ENCODE measurements at regions not wholly inside any gene's neighbourhood (a gene's known extent, or its start where the extent isn't known, plus 50 kb on each side); places are given as distances from the start of the nearest gene placed in this dataset.

DNA sequence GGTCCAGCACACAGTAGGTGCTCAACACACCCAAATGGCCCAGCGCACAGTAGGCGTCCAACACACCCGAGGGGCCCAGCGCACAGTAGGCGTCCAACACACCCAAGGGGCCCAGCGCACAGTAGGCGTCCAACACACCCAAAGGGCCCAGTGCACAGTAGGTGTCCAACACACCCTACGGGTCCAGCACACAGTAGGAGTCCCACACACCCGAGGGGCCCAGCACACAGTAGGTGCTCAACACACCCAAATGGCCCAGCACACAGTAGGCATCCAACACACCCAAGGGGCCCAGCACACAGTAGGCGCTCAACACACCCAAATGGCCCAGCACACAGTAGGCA, 80.8 kb downstream of the FOXL3 start:
- no peaks in the 10 kb centered on the region for H3K9me3 ChIP-seq (ENCODE audit: control insufficient read depth in 3 of 3, low read length in 3 of 3)
- H3K36me3 ChIP-seq (ENCODE audit: control insufficient read depth in 3 of 3, insufficient read depth in 3 of 3, low read length in 3 of 3), result no peaks in the 10 kb centered on the region
- no peaks in the 10 kb centered on the region for H3K4me1 ChIP-seq (ENCODE audit: control insufficient read depth in 3 of 3, insufficient read depth in 3 of 3, low read length in 3 of 3)
- no peak overlapping the region for H3K4me3 ChIP-seq (ENCODE audit: low read length in 3 of 3)
- H3K9ac ChIP-seq (ENCODE audit: low read depth in 1 of 3, low read length in 3 of 3), result no peak overlapping the region
- no peak overlapping the region for H3K27ac ChIP-seq (ENCODE audit: low read depth, low read length)
- peaks cover under 1 to 32% (median 21%) of the 10 kb centered on the region in 3 donors for H3K27me3 ChIP-seq (ENCODE audit: control insufficient read depth in 3 of 3, insufficient read depth in 3 of 3, low read length in 3 of 3)

DNA sequence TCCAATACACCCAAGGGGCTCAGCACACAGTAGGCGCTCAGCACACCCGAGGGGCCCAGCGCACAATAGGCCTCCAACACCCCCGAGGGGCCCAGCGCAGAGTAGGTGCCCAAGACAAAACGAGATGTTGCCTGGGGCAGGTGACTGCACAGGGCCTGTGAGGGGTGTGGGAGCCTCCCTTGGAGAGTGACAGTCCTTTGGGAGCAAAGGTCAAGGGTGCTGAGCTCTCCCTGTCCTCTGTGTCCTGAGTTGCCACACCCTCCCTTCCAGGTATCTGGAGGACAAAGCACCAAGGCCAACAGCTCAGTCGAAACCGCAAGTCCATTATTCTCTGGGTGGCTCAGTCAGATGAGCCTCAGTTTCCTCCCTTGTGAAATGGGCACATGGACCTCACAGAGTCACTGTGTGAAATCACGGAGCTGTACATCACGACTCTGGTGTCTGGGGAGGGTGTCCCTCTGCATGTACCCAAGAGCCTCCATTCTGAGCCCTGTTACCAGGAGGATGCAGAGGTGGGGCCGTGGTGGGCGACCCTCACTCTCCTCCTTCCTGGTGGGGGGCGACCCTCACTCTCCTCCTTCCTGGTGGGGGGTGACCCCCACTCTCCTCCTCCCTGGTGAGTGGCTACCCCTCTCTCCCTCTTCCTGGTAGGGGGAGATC, 81.3 kb downstream of the FOXL3 start:
- Histone ChIP-seq H3K9me3 (ENCODE audit: control insufficient read depth in 3 of 3, low read length in 3 of 3) (no peaks in the 10 kb centered on the region), H3K27me3 (ENCODE audit: control insufficient read depth in 3 of 3, insufficient read depth in 3 of 3, low read length in 3 of 3) (peaks cover 0 to 31% (median 19%) of the 10 kb centered on the region in 3 donors), H3K36me3 (ENCODE audit: control insufficient read depth in 3 of 3, insufficient read depth in 3 of 3, low read length in 3 of 3) (no peaks in the 10 kb centered on the region)

DNA sequence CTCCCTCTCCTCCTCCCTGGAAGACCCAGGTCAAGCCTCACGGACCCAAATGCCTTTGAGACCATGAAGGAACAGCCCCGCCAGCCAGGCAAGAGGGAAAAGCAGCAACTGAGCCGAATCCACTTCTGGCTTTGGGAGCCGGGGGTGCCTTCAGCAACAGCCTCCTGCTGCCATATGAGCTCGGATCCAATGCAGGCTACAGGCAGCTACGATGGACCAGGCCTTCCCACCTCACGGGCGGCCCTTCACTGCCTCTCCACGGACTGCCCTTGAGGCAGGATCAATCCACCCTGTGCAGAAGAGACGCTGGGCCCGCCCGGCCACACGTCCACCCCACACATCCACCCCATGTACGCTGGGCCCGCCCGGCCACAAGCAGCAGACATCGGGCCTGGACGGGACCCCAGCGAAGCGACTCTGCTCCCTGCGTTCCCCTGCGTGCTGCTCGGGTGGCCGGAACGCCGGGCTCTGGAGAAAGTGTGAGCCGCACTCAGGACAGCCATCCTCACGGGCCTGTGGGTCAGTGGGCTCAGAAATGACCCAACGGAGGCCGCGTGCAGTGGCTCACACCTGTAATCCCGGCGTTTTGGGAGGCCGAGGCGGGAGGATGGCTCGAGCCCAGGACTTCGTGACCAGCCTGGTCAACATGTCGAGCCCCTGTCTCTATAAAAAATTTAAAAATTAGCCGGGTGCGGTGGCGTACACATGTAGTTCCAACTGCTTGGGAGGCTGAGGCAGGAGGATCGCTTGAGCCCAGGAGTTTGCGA, 82.0 kb downstream of the FOXL3 start:
- no peak overlapping the region for H3K9ac ChIP-seq (ENCODE audit: low read depth in 1 of 3, low read length in 3 of 3)
- no peak overlapping the region for H3K27ac ChIP-seq (ENCODE audit: low read depth, low read length)
- H3K27me3 ChIP-seq (ENCODE audit: control insufficient read depth in 3 of 3, insufficient read depth in 3 of 3, low read length in 3 of 3), result peaks cover 0 to 36% (median 22%) of the 10 kb centered on the region in 3 donors
- no peaks in the 10 kb centered on the region for H3K36me3 ChIP-seq (ENCODE audit: control insufficient read depth in 3 of 3, insufficient read depth in 3 of 3, low read length in 3 of 3)
- H3K4me1 ChIP-seq (ENCODE audit: control insufficient read depth in 3 of 3, insufficient read depth in 3 of 3, low read length in 3 of 3), result no peaks in the 10 kb centered on the region
- H3K4me3 ChIP-seq (ENCODE audit: low read length in 3 of 3), result no peak overlapping the region
- no peaks in the 10 kb centered on the region for H3K9me3 ChIP-seq (ENCODE audit: control insufficient read depth in 3 of 3, low read length in 3 of 3)

More for the DNA sequence above, 81.3 kb downstream of the FOXL3 start:
- no peak overlapping the region for H3K9ac ChIP-seq (ENCODE audit: low read depth in 1 of 3, low read length in 3 of 3)
- no peaks in the 10 kb centered on the region for H3K4me1 ChIP-seq (ENCODE audit: control insufficient read depth in 3 of 3, insufficient read depth in 3 of 3, low read length in 3 of 3)
- no peak overlapping the region for H3K4me3 ChIP-seq (ENCODE audit: low read length in 3 of 3)
- H3K27ac ChIP-seq (ENCODE audit: low read depth, low read length), result no peak overlapping the region

DNA sequence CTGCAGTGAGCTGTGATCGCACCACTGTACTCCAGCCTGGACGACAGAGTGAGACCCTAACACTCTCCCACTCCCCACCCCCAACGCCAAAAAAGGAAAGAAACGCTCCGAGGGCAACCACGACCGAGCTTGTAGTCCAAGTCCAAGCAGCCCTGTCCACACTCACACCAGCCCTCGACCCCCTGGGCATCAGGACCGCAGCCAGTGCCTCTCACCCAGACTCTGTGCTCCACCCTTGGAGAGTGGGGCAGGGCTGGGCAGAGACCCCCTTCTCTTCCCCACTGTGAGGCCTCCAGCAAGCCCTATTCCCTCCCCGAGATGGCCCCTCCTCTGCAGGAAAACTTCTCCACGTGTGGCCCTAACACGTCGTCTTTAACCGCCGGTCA, 82.6 kb downstream of the FOXL3 start:
- Histone ChIP-seq H3K9me3 (ENCODE audit: control insufficient read depth in 3 of 3, low read length in 3 of 3) (no peaks in the 10 kb centered on the region), H3K4me3 (ENCODE audit: low read length in 3 of 3) (no peak overlapping the region), H3K9ac (ENCODE audit: low read depth in 1 of 3, low read length in 3 of 3) (no peak overlapping the region), H3K36me3 (ENCODE audit: control insufficient read depth in 3 of 3, insufficient read depth in 3 of 3, low read length in 3 of 3) (no peaks in the 10 kb centered on the region), H3K27ac (ENCODE audit: low read depth, low read length) (no peak overlapping the region), H3K27me3 (ENCODE audit: control insufficient read depth in 3 of 3, insufficient read depth in 3 of 3, low read length in 3 of 3) (peaks cover 0 to 36% (median 18%) of the 10 kb centered on the region in 3 donors), H3K4me1 (ENCODE audit: control insufficient read depth in 3 of 3, insufficient read depth in 3 of 3, low read length in 3 of 3) (no peaks in the 10 kb centered on the region)

DNA sequence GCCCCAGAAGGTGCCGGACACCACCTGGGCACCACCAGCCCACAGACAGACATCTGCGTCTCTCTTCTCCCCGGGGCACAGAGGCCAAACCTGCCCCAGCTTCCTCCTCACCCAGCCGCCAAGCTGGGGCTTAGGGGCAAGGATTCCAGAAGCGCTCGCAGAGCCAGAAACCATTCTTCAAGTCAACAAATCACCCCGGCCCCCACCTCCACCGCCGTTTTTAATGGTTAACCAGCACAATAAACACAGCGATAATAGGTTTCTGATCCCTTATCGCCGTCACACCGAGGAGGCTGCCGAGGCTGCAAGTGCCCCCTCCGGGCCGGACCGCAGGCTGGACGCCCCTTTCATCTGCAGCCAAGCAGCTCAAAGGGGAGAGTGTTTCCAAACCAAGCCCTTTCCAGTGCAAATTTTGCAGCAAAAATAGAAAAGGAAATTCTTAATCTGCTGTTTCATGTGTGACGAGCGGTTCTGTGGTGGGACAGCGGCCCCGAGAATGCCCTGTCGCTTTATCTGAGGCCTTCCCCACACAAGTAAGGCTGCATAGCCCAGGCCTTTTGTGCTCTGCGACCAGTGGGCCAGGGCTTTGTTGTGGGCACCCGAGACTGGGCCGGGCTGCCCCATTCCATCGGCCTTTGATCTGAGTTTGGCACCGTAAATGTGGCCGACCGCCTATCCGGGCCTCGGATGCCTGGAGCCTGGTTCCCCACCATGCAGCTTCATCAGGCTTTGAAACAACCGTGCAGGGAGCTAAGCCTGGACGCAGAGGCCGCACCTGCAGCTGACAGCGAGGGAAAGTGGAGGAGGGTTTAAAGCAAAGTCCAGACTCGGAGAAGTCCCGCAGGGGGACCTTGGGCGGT, 83.2 kb downstream of the FOXL3 start:
- no peak overlapping the region for H3K27ac ChIP-seq (ENCODE audit: low read depth, low read length)
- H3K9me3 ChIP-seq (ENCODE audit: control insufficient read depth in 3 of 3, low read length in 3 of 3), result no peaks in the 10 kb centered on the region
- H3K36me3 ChIP-seq (ENCODE audit: control insufficient read depth in 3 of 3, insufficient read depth in 3 of 3, low read length in 3 of 3), result no peaks in the 10 kb centered on the region
- peaks cover 0 to 42% (median 18%) of the 10 kb centered on the region in 3 donors for H3K27me3 ChIP-seq (ENCODE audit: control insufficient read depth in 3 of 3, insufficient read depth in 3 of 3, low read length in 3 of 3)
- H3K4me1 ChIP-seq (ENCODE audit: control insufficient read depth in 3 of 3, insufficient read depth in 3 of 3, low read length in 3 of 3), result no peaks in the 10 kb centered on the region
- H3K9ac ChIP-seq (ENCODE audit: low read depth in 1 of 3, low read length in 3 of 3), result no peak overlapping the region
- H3K4me3 ChIP-seq (ENCODE audit: low read length in 3 of 3), result no peak overlapping the region

DNA sequence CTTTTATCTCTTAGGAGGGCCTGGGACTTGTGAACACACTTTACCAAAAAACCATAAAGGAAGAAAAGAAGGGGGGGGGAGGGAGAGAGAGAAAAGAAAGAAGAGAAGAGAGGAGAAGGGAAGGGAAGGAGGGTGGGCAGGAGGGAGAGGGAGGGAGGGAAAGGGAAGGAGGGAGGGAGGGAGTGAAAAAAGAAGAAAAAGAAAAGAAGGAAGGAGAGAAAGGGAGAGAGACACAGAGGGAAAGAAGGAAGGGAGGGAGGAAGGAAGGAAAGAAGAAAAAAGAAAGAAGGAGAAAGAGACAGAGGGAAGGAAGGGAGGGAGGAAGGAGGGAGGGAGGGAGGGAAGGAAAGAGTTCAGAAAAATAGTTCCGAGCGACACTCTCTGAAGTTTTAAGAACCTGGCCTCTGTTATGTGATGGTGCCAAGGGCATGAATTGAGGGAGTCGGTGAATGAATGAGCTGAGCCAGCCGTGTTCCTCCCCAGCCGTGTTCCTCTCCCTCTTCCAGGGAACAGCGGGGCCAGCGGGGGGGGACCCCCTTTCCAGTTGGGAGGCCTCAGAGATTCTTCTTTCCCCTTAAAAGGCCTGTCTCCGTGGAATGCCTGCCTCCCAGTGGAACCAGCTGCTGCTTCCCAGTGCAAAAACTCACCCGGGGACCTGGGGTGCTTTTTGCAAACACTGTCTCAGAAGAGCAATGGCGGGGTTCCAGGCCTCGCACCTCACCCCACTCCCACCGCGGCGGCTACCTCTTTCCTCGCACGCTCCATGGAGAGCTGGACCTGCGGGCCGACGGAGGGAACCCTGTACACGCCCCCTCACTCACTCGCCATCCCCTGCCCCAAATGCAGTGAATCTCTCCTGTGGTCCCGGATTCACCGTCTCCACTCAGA, 84.1 kb downstream of the FOXL3 start:
- no peak overlapping the region for H3K4me3 ChIP-seq (ENCODE audit: low read length in 3 of 3)
- H3K4me1 ChIP-seq (ENCODE audit: control insufficient read depth in 3 of 3, insufficient read depth in 3 of 3, low read length in 3 of 3), result peaks cover 0 to 2% (median under 1%) of the 10 kb centered on the region in 3 donors
- H3K9me3 ChIP-seq (ENCODE audit: control insufficient read depth in 3 of 3, low read length in 3 of 3), result no peaks in the 10 kb centered on the region
- H3K27ac ChIP-seq (ENCODE audit: low read depth, low read length), result no peak overlapping the region
- no peaks in the 10 kb centered on the region for H3K36me3 ChIP-seq (ENCODE audit: control insufficient read depth in 3 of 3, insufficient read depth in 3 of 3, low read length in 3 of 3)
- H3K27me3 ChIP-seq (ENCODE audit: control insufficient read depth in 3 of 3, insufficient read depth in 3 of 3, low read length in 3 of 3), result peaks cover 0 to 39% (median 23%) of the 10 kb centered on the region in 3 donors
- H3K9ac ChIP-seq (ENCODE audit: low read depth in 1 of 3, low read length in 3 of 3), result no peak overlapping the region

DNA sequence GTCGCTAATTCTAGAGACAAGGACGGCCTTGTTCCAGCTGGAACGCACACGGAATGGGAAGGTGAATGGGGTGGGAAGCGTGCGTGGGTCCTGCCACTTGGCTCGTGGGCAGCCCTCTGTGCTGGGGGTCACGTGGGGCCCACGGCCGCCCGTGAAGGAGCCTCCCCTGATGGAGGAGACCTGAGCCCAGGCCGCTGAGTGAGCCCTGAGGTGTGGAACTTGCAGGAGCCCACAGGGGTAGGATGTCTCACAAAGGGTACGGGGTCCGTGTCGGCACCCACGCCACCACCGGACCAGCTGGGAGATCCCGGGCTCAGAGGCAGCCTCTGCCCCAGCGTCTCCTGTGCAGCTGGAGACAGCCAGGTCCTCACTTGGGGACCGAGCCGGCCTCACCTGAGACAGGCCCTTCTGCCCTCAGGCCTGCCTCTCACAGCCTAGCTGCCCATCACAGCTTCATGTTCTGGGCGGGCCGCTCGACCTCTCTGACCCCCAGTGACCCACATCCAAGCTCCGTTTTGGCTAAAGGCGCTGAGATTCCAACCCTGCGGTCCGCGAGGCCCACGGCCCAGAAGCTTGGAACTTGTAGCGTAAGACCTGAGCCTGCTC, 84.8 kb downstream of the FOXL3 start:
- no peaks in the 10 kb centered on the region for H3K36me3 ChIP-seq (ENCODE audit: control insufficient read depth in 3 of 3, insufficient read depth in 3 of 3, low read length in 3 of 3)
- peaks cover 3 to 40% (median 28%) of the 10 kb centered on the region in 3 donors for H3K27me3 ChIP-seq (ENCODE audit: control insufficient read depth in 3 of 3, insufficient read depth in 3 of 3, low read length in 3 of 3)
- H3K4me1 ChIP-seq (ENCODE audit: control insufficient read depth in 3 of 3, insufficient read depth in 3 of 3, low read length in 3 of 3), result peaks cover 7 to 10% (median 8%) of the 10 kb centered on the region in 3 donors
- H3K9ac ChIP-seq (ENCODE audit: low read depth in 1 of 3, low read length in 3 of 3), result no peak overlapping the region
- H3K9me3 ChIP-seq (ENCODE audit: control insufficient read depth in 3 of 3, low read length in 3 of 3), result no peaks in the 10 kb centered on the region
- H3K27ac ChIP-seq (ENCODE audit: low read depth, low read length), result no peak overlapping the region
- H3K4me3 ChIP-seq (ENCODE audit: low read length in 3 of 3), result no peak overlapping the region

DNA sequence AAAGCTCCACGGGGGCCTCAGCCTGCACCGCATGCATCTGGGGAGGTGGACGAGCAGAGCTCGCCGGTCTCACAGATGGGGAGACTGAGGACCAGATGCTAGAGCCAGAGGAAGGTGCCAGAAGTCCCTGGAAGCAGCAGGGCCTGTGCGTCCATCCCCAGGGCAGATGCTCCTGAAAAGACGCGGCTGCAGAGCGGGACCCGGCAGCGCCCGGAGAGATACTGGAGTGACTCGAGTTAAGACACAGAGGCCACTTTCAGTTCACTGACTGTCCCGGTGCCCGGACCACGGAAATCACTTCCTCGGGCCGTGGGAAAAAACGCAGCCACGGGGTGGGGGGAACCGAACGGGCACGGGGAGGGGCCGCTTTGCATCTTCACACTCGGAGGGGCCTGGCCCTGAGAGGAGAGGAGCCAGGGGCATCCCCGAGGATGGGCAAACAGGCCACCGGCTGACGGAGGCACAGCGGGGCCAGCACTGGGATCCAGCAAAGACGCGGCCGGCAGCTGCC, 85.4 kb downstream of the FOXL3 start:
- H3K27me3 ChIP-seq (ENCODE audit: control insufficient read depth in 3 of 3, insufficient read depth in 3 of 3, low read length in 3 of 3), result peaks cover 3 to 45% (median 28%) of the 10 kb centered on the region in 3 donors
- H3K36me3 ChIP-seq (ENCODE audit: control insufficient read depth in 3 of 3, insufficient read depth in 3 of 3, low read length in 3 of 3), result no peaks in the 10 kb centered on the region
- H3K4me3 ChIP-seq (ENCODE audit: low read length in 3 of 3), result no peak overlapping the region
- no peaks in the 10 kb centered on the region for H3K9me3 ChIP-seq (ENCODE audit: control insufficient read depth in 3 of 3, low read length in 3 of 3)
- H3K27ac ChIP-seq (ENCODE audit: low read depth, low read length), result no peak overlapping the region
- peaks cover 12 to 14% (median 13%) of the 10 kb centered on the region in 3 donors for H3K4me1 ChIP-seq (ENCODE audit: control insufficient read depth in 3 of 3, insufficient read depth in 3 of 3, low read length in 3 of 3)
- no peak overlapping the region for H3K9ac ChIP-seq (ENCODE audit: low read depth in 1 of 3, low read length in 3 of 3)

DNA sequence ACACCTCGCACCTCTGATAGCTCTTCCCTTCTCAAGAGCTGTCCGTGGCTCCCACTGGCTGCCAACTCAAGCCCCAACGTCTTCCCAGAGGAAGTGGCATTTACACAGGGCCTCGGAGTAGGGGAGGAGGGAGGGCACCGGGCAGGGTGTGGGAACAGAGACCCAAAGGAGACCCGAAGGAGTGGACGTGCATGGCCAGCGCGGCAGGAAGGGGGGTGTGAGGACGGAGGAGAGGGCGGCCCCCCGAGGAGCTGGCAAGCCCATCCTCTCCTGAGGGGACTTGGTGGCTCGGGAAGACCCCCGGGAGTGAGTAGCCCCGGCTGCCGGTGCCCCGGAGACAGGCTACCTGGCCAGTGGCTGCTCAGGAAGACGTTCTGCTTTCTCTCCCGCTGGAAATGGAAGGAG, 85.9 kb downstream of the FOXL3 start:
- H3K4me1 ChIP-seq (ENCODE audit: control insufficient read depth in 3 of 3, insufficient read depth in 3 of 3, low read length in 3 of 3), result peaks cover 12 to 17% (median 13%) of the 10 kb centered on the region in 3 donors
- H3K9ac ChIP-seq (ENCODE audit: low read depth in 1 of 3, low read length in 3 of 3), result no peak overlapping the region
- H3K4me3 ChIP-seq (ENCODE audit: low read length in 3 of 3), result no peak overlapping the region
- H3K27me3 ChIP-seq (ENCODE audit: control insufficient read depth in 3 of 3, insufficient read depth in 3 of 3, low read length in 3 of 3), result peaks cover 6 to 49% (median 28%) of the 10 kb centered on the region in 3 donors
- no peaks in the 10 kb centered on the region for H3K9me3 ChIP-seq (ENCODE audit: control insufficient read depth in 3 of 3, low read length in 3 of 3)
- no peak overlapping the region for H3K27ac ChIP-seq (ENCODE audit: low read depth, low read length)
- no peaks in the 10 kb centered on the region for H3K36me3 ChIP-seq (ENCODE audit: control insufficient read depth in 3 of 3, insufficient read depth in 3 of 3, low read length in 3 of 3)

Data from skeletal muscle tissue (tissue), 3 donors.